EL (cell line): ENCODE measurements at regions not wholly inside any gene's neighbourhood (a gene's known extent, or its start where the extent isn't known, plus 50 kb on each side); places are given as distances from the start of the nearest gene placed in this dataset.
"Not testable (repeated sequence)": the region's sequence is repeated elsewhere in the genome, so short reads cannot be mapped to it uniquely, and the experiment has no call there.

Experiments
- DNase-seq: peaks from one replicate; pipeline ENCODE4 v3.0.0-alpha.2; 2016

DNA sequence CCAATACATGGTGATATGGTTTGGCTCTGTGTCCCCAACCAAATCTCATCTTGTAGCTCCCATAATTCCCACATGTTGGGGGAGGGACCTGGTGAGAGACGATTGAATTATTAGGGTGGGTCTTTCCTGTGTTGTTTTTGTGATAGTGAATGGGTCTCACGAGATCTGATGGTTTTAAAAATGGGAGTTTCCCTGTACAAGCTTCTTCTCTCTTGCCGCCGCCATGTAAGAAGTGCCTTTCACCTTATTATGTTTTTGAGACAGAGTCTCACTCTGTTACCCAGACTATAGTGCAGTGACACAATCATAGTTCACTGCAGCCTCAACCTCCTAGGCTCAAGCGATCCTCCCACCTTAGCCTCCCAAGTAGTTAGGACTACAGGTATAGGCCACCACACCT, 629.1 kb downstream of the QKI start:
- DNase-seq, result not testable (repeated sequence)

DNA sequence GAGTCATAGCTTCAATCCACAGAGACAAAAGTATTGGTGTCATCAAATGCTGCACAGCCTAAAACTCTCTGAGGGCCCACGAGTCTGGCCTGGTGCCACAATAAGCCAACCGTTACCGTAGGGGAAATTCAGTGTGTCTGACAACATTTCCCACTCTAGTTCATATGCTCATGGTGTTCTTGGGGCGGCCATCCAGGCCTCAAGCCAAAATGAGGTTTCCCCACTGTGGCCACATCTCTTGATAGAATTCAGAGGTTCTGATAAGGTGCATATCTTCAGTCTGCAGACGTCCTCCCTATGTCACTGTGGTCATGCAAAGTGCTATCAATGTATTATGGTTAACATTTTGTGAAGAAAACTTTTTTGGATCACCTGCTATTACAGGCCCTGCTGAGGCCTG, 627.7 kb downstream of the QKI start:
- no peak for DNase-seq

DNA sequence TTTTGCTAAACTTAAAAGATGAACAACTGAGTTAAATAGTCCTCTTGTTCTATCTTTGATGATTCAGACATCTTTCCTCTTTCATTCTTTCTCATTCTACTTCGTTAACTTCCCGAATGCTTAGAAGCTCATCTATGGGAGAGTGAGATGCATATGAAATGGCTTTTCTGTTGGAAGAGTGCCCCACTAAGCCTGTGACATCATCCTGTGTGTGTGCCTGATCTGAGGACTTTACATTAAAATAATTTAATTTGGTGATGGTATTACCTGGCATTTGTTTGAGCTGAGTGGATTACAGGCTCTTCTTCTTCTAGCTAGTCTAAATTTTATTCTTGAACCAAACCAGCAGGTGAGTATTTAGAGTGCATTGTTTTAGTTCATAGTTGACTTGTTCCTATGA, 626.5 kb downstream of the QKI start:
- no peak for DNase-seq

DNA sequence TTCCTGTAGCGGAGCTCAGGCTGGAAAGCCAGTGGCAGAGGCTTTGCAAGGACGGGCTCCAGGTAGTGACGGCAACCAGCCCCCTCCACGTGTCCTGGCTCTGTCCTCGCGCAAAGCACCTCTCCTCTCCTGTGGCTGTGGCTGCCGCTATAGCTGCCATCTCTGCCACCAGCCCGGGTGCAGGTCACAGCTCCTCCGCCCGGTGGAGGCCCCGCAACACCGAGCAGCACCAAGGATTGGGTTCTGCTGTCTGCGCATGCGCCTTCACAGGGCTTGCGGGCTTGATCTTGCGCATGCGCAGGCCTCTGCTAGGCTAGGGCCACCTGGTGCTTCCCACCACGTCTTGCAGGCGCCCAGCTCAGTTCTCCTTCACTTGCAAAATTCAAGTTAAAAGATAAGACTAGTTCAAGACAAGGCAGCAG, 625.4 kb downstream of the QKI start:
- DNase-seq, result no peak

GRCh38 chr6:164037171-164037870, 622.8 kb downstream of the QKI start:
- no peak for DNase-seq

- no peak for DNase-seq
Observed at GRCh38 chr6:164035900-164036485, 621.5 kb downstream of the QKI start.

DNA sequence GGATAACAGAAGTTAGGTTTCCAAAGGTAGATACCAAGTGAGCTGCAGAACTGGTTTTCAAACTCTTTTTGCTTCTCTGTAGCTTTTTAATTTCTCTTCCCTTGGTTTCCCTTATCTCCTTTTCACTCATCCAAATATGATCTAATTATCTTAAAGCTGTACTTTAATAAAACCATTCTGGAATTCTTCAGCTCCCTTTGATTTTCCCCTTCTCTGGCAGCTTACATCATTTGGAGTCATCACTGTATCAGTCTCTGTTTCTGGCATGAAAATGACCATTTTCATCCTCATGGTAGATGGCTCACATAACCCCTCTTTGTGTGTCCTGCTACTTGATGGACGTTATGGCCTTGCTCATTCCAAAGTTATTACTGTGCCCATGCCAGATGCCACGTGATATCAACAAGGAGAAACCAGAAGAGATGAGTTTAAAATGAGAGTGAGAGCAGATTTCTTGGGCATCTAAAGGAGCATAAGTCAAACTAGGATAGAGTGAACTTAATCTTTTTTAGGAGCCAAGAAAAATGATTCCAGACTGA, 620.2 kb downstream of the QKI start:
- peak; percentile 76 for DNase-seq

DNA sequence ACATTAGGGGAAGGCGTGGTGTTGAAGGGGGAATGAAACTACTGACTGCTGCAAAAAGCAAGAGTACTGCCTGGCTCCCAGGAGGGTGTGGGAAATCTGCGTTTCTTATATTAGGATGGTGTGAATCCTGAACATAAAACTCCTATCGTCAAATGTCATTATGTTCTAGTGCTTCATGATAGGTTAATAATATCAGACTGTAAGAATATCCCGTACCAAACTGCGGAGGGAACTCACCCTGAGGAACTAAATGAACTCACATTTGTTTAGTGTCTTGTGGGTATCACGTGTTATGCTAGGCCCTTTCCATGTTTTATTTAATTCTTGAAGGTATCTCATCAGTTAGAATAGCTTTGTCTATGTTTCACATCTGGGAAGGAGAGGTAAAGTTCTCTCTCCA, 610.7 kb downstream of the QKI start:
- no peak for DNase-seq

DNA sequence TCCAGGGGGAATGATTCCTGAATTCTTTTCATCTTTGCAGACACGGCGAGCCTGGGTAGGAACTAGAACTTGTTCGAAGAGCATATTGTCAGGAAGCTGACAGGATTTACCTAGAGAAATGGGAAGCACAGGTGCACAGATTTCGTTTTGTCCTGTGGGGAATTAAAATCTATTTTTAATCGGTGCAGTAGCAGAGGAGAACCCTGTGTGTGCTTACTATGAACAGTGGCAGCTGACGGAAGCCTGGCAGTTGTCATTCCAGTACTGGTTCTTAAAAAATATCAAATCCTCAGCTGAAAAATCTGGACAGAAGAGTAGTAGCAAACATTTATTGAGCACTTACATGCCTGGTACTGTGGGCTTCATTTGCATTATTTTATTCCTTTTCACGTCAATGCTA, 609.0 kb downstream of the QKI start:
- no peak for DNase-seq

DNA sequence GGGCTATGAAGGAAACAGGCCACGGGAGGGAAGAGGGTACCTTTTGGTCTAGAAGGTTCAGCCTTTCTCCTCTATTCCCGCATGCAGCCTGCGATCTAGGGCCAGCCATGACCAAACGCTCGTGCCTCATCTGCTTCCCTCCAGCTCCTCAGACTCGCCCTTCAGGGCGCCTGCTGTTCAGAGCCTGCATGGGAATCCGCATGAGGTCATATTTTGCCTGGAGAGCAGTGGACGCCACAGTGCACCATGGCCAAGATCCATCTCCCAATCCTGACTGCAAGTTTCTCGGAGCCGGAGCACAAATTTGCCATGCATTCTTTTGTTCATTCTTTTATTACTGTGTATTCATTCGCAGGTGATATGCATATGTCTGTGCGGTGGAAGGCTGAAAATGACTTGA, 608.1 kb downstream of the QKI start:
- peak; percentile 24 for DNase-seq

DNA sequence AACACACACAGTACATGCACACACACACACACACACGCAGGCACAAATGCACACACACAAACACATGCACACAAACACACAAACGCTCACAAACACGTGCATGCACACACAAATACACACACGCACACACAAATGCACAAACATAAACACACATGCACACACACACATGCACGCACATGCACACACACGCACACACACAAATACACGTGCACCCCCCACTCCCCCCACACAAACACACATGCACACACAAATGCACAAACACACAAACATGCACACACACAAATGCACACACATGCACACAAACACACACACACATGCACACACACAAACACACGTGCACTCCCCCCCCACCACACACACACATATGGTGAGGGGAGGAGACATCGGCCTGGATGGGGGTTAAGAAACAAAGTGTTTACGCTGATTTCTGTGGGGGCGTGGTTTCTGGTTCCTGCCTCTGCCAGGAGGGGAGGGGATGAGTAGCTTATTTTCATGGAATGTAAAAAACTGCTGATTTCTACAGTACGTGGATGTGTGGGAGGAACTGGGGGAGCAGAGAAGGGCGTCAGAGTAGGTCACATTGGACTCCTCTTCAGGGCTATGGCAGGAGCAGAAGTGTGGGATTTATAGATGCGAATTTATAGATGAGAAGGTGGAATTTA, 607.2 kb downstream of the QKI start:
- DNase-seq, result no peak

GRCh38 chr6:164020142-164020541, 605.6 kb downstream of the QKI start:
- no peak for DNase-seq

- no peak for DNase-seq
Observed at GRCh38 chr6:164018133-164018532, 603.6 kb downstream of the QKI start.

- DNase-seq, result no peak
Observed at GRCh38 chr6:164016056-164016455, 601.5 kb downstream of the QKI start.

- no peak for DNase-seq
Observed at GRCh38 chr6:164015088-164015484, 600.6 kb downstream of the QKI start.

GRCh38 chr6:164014346-164015087, 600.0 kb downstream of the QKI start:
- no peak for DNase-seq

DNA sequence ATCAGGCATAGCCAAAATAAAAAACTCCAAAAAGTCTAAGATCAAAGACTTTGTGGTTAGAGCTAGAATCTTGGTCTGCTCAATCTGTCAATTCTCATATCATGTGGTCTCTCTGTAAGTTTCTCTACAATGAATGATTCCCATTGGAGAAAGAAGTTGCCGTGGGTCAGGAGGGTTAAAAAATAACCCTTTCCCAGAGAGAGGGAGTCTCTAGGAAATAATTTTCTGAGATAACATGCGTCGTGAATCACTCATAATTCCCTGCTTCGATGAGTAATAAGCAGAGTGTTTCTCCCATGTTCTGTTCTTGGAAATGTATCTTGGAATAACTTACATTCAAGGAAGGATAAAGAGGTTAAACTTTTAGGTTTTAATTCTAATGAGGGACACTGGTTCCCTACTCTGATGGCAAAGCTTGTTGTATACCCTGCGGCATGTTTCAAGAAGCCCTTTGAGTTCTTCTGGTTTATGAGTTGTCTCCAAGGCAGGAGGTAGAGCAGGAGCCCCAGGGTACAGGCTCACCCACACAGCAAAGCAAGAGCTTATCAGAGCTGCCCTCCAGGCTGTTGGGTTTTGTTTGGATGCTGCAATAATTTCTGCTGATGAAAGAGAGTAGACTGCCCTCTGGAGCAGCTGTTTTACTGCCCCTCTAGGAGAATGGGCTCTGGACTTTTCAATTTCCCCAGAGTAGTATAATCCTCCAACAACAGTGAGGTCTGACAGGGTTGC, 599.1 kb downstream of the QKI start:
- DNase-seq, result peak; percentile 49

GRCh38 chr6:164011321-164011720, 596.8 kb downstream of the QKI start:
- no peak for DNase-seq

GRCh38 chr6:164010441-164011103, 596.1 kb downstream of the QKI start:
- no peak for DNase-seq

- DNase-seq, result no peak
Observed at GRCh38 chr6:164008902-164009301, 594.4 kb downstream of the QKI start.

DNA sequence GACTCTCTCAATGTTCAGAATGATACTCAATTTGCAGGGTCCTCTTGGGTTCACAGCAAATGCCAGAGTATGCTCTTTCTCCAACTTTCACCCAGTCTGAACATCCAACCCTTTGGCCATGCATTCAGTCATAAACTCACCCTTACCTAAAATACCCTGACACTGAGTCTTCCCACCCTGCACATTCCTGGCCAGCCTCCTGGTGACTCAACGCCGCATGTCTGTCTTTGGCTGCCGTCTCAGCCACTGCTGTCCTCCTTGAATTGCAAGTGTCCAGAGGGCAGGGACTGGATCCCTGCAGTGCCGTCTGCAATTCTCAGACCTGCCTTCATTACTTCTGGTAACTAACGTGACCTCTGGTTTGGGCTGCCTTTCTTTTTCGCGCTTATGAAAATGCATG, 593.4 kb downstream of the QKI start:
- peak; percentile 25 for DNase-seq

- no peak for DNase-seq
Observed at GRCh38 chr6:164006459-164006858, 591.9 kb downstream of the QKI start.
